Glutamatergic neuron (in vitro differentiated cells): ENCODE measurements at regions not wholly inside any gene's neighbourhood (a gene's known extent, or its start where the extent isn't known, plus 50 kb on each side); places are given as distances from the start of the nearest gene placed in this dataset.
A peak's percentile ranks its signal among the peaks of the same experiment; 100 is the strongest.

Experiments
- DNase-seq: peaks from one replicate; pipeline ENCODE4 v3.0.0; 2022
- H3K27ac Mint-ChIP-seq: one replicate; pipeline ENCODE4 v1.8.0; 2020; ENCODE audit warnings: mild to moderate bottlenecking, mixed read lengths, inconsistent platforms; ENCODE audit not compliant: unreplicated experiment
- H3K27me3 Mint-ChIP-seq: one replicate; pipeline ENCODE4 v1.8.0; 2020; ENCODE audit warnings: mild to moderate bottlenecking, moderate library complexity, mixed read lengths, inconsistent platforms; ENCODE audit not compliant: unreplicated experiment
- H3K36me3 Mint-ChIP-seq: one replicate; pipeline ENCODE4 v1.8.0; 2020; ENCODE audit warnings: mild to moderate bottlenecking, mixed read lengths, inconsistent platforms; ENCODE audit not compliant: unreplicated experiment
- H3K4me1 Mint-ChIP-seq: one replicate; pipeline ENCODE4 v1.8.0; 2020; ENCODE audit warnings: mild to moderate bottlenecking, low read depth, mixed read lengths, inconsistent platforms; ENCODE audit not compliant: unreplicated experiment
- H3K4me3 Mint-ChIP-seq: one replicate; pipeline ENCODE4 v1.8.0; 2020; ENCODE audit warnings: mild to moderate bottlenecking, mixed read lengths, inconsistent platforms; ENCODE audit not compliant: unreplicated experiment
- H3K9me3 Mint-ChIP-seq: one replicate; pipeline ENCODE4 v1.8.0; 2020; ENCODE audit warnings: mild to moderate bottlenecking, moderate library complexity, mixed read lengths, inconsistent platforms; ENCODE audit not compliant: unreplicated experiment
- TF ChIP-seq, protein P1 (sequence below): fragments of 200-600 bp; sonication (generic); IDR thresholded peaks from one replicate; pipeline ENCODE4 v1.5.0; 2021; ENCODE audit not compliant: partially characterized antibody, unreplicated experiment

GRCh38 chr2:21812766-21813165, 689.0 kb downstream of the TDRD15 start:
- TF ChIP-seq, protein P1, sequence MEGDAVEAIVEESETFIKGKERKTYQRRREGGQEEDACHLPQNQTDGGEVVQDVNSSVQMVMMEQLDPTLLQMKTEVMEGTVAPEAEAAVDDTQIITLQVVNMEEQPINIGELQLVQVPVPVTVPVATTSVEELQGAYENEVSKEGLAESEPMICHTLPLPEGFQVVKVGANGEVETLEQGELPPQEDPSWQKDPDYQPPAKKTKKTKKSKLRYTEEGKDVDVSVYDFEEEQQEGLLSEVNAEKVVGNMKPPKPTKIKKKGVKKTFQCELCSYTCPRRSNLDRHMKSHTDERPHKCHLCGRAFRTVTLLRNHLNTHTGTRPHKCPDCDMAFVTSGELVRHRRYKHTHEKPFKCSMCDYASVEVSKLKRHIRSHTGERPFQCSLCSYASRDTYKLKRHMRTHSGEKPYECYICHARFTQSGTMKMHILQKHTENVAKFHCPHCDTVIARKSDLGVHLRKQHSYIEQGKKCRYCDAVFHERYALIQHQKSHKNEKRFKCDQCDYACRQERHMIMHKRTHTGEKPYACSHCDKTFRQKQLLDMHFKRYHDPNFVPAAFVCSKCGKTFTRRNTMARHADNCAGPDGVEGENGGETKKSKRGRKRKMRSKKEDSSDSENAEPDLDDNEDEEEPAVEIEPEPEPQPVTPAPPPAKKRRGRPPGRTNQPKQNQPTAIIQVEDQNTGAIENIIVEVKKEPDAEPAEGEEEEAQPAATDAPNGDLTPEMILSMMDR = no peak
- no peaks in the 10 kb centered on the region for H3K36me3 Mint-ChIP-seq
- no peaks in the 10 kb centered on the region for H3K27me3 Mint-ChIP-seq
- no peak overlapping the region for H3K4me3 Mint-ChIP-seq
- peaks cover 11% of the 10 kb centered on the region for H3K4me1 Mint-ChIP-seq
- no peak for DNase-seq
- no peaks in the 10 kb centered on the region for H3K9me3 Mint-ChIP-seq
- no peak overlapping the region for H3K27ac Mint-ChIP-seq

DNA sequence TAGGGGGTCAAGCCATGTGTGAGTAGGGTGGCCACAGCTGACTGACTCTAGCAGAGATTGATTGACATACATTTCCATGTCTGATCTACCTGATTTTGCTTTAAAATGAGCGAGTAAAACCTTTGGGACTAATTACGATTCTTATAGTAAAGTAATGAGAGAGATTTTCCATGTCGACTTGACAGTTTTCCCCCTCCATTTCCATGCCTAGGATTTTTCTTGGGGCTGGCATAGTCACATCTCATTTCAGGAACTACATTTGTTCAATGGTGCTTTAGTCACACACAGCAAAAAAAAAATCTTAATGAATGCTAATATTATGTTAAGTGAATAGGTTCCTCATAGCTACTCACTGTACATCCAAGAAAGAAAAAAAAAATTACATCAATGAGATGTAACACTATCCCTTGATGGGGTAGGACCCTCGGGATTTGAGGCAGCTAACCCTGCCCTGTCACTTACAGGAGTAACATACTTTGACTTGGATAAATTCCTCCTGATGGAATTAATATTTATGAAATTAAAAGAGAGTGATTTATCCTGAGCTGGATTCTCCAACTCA, 690.9 kb downstream of the TDRD15 start:
- peak; percentile 39 for DNase-seq

DNA sequence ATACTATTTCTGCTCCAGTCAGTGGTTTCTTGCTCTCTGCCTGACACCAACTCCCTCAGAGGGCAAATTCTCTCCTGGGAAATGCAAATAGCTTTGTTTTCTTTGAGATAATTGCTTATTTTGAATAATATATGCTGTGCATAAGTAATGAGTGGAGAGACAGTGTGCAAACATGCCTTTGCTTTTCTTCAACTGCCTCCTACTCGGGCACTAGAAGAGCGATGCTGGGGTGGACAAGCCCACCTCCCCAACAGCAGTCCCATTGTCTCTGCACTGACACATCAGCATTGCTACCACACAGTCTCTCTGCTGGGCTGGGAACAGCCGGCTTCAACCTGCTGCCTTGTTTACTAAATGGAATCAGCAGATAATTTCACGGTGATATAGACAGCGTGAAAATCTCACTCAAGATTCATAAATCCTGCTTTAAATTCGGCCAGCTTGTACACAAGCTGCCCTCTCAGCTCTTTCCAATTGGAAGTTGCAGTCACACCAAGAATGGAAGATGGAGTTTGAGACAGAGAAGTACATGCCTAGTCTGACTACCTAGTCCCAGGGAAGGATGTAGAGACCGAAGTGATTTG, 694.5 kb downstream of the TDRD15 start:
- TF ChIP-seq, protein P1 = no peak
- no peak overlapping the region for H3K27ac Mint-ChIP-seq

More for the DNA sequence above, 690.9 kb downstream of the TDRD15 start:
- Mint-ChIP-seq H3K4me3 (peak overlapping the region; percentile 28), H3K27ac (no peak overlapping the region), H3K9me3 (no peaks in the 10 kb centered on the region), H3K27me3 (no peaks in the 10 kb centered on the region), H3K36me3 (no peaks in the 10 kb centered on the region), H3K4me1 (peaks cover 14% of the 10 kb centered on the region)
- TF ChIP-seq, protein P1 = no peak

GRCh38 chr2:21819454-21819853, 695.7 kb downstream of the TDRD15 start:
- Mint-ChIP-seq H3K4me3 (no peak overlapping the region), H3K27me3 (no peaks in the 10 kb centered on the region), H3K4me1 (peaks cover 21% of the 10 kb centered on the region), H3K9me3 (no peaks in the 10 kb centered on the region), H3K36me3 (no peaks in the 10 kb centered on the region), H3K27ac (no peak overlapping the region)
- DNase-seq = no peak
- TF ChIP-seq, protein P1 = no peak

More for the DNA sequence above, 694.5 kb downstream of the TDRD15 start:
- DNase-seq = no peak
- Mint-ChIP-seq H3K4me3 (no peak overlapping the region), H3K9me3 (no peaks in the 10 kb centered on the region), H3K36me3 (no peaks in the 10 kb centered on the region), H3K27me3 (no peaks in the 10 kb centered on the region), H3K4me1 (peaks cover 23% of the 10 kb centered on the region)

- H3K9me3 Mint-ChIP-seq = no peaks in the 10 kb centered on the region
- peaks cover 13% of the 10 kb centered on the region for H3K4me1 Mint-ChIP-seq
- H3K27me3 Mint-ChIP-seq = no peaks in the 10 kb centered on the region
- H3K27ac Mint-ChIP-seq = no peak overlapping the region
- no peaks in the 10 kb centered on the region for H3K36me3 Mint-ChIP-seq
- no peak for DNase-seq
- TF ChIP-seq, protein P1 = no peak
- H3K4me3 Mint-ChIP-seq = no peak overlapping the region
These were observed 696.5 kb downstream of the TDRD15 start for GRCh38 chr2:21820271-21820670.
